MG63 (cell line): ENCODE measurements at regions not wholly inside any gene's neighbourhood (a gene's known extent, or its start where the extent isn't known, plus 50 kb on each side); places are given as distances from the start of the nearest gene placed in this dataset.
A peak's percentile ranks its signal among the peaks of the same experiment; 100 is the strongest.

Experiments
- DNase-seq: peaks from one replicate; pipeline ENCODE4 v3.0.0-alpha.2; 2020
- H3K27me3 ChIP-seq: fragments of 250-450 bp; sonication (Bioruptor Pico); 2 replicates; pipeline ENCODE4 v1.5.1; 2020; ENCODE audit warnings: mild to moderate bottlenecking, moderate library complexity
- H3K36me3 ChIP-seq: fragments of 250-450 bp; sonication (Bioruptor Pico); 2 replicates; pipeline ENCODE4 v1.5.1; 2020; ENCODE audit warnings: mild to moderate bottlenecking, moderate library complexity
- H3K4me3 ChIP-seq: fragments of 250-450 bp; sonication (Bioruptor Pico); 2 replicates; pipeline ENCODE4 v1.5.1; 2020; ENCODE audit warnings: mild to moderate bottlenecking, moderate library complexity
- H3K9me3 ChIP-seq: fragments of 250-450 bp; sonication (Bioruptor Pico); 2 replicates; pipeline ENCODE4 v1.5.1; 2020; ENCODE audit warnings: mild to moderate bottlenecking, moderate library complexity

- no peak for DNase-seq
- Histone ChIP-seq H3K36me3 (no peaks in the 10 kb centered on the region), H3K27me3 (no peaks in the 10 kb centered on the region), H3K4me3 (no peak overlapping the region), H3K9me3 (no peaks in the 10 kb centered on the region)
Measured at GRCh38 chr1:72704841-72705477, 422.6 kb upstream of the NEGR1 start.

GRCh38 chr1:72697410-72697809, 415.1 kb upstream of the NEGR1 start:
- Histone ChIP-seq H3K4me3 (no peak overlapping the region), H3K27me3 (no peaks in the 10 kb centered on the region), H3K36me3 (no peaks in the 10 kb centered on the region), H3K9me3 (no peaks in the 10 kb centered on the region)
- no peak for DNase-seq

DNA sequence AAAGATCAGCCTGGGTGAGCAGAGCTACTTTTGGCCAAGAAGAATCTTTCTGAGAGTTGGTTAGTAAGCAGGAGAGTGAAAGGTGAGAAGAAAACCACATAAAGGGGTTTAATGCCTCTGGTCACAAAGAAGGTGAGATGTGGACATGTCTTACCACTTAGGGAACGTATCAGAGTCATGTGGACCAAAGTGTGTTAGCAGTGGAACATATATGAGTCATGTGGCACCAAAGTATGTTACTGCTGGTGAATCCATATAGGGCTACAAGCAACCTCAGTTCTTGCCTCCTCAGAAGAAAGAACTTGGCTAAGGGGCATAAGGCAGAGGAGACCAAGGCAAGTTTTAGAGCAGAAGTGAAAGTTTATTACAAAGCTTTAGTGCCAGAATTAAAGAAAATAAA, 411.6 kb upstream of the NEGR1 start:
- Histone ChIP-seq H3K27me3 (no peaks in the 10 kb centered on the region), H3K4me3 (no peak overlapping the region), H3K36me3 (no peaks in the 10 kb centered on the region), H3K9me3 (no peaks in the 10 kb centered on the region; the same call in 1 of the 2 replicates)
- no peak for DNase-seq

GRCh38 chr1:72693376-72693775, 411.0 kb upstream of the NEGR1 start:
- no peaks in the 10 kb centered on the region for H3K27me3 ChIP-seq
- H3K4me3 ChIP-seq = no peak overlapping the region
- no peaks in the 10 kb centered on the region for H3K36me3 ChIP-seq
- no peak for DNase-seq
- no peaks in the 10 kb centered on the region; the same call in 1 of the 2 replicates for H3K9me3 ChIP-seq

DNA sequence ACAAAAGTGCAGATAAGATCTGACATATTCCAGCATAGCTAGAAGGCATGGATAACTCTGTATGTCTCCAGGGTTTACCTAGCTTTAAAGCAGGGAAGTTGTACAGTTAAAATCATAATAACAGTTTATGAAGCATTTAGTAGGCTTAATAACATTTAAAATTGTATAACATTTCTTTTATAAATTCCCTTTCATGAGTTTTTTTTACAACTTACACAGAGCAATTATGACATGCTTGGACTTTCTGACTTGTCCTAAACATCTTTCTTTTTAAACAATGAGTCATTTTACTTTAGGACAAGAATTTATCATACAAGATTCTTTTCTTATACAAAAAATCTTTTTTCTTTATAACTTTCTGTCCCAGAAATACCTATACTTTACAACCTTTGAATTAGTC, 408.5 kb upstream of the NEGR1 start:
- no peak for DNase-seq
- H3K9me3 ChIP-seq = no peaks in the 10 kb centered on the region; the same call in 1 of the 2 replicates
- no peak overlapping the region for H3K4me3 ChIP-seq
- H3K27me3 ChIP-seq = no peaks in the 10 kb centered on the region
- no peaks in the 10 kb centered on the region for H3K36me3 ChIP-seq

GRCh38 chr1:72678683-72679082, 396.3 kb upstream of the NEGR1 start:
- Histone ChIP-seq H3K4me3 (no peak overlapping the region), H3K9me3 (no peaks in the 10 kb centered on the region), H3K36me3 (no peaks in the 10 kb centered on the region), H3K27me3 (no peaks in the 10 kb centered on the region)
- DNase-seq = no peak

- no peaks in the 10 kb centered on the region for H3K36me3 ChIP-seq
- no peaks in the 10 kb centered on the region for H3K9me3 ChIP-seq
- no peak for DNase-seq
- no peak overlapping the region for H3K4me3 ChIP-seq
- no peaks in the 10 kb centered on the region for H3K27me3 ChIP-seq
Measured at GRCh38 chr1:72670902-72671301, 388.6 kb upstream of the NEGR1 start.

DNA sequence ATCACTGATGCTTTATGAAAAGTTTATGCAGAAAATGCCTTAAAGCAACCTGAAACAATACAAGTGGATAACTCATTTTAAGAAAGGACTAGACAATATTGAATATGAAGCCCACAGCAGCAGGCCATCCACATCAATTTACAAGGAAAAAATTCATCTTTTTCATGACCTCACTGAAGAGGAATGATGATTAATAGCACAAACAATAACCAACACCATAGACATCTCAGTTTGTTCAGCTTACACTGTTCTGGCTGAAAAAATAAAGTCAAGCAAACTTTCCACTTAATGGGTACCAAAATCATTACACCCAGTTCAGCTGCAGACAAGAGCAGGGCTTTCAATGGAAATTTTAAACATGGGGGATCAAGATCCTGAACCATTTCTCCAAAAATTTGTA, 380.6 kb upstream of the NEGR1 start:
- Histone ChIP-seq H3K9me3 (no peaks in the 10 kb centered on the region), H3K27me3 (no peaks in the 10 kb centered on the region), H3K4me3 (no peak overlapping the region), H3K36me3 (no peaks in the 10 kb centered on the region)
- no peak for DNase-seq

DNA sequence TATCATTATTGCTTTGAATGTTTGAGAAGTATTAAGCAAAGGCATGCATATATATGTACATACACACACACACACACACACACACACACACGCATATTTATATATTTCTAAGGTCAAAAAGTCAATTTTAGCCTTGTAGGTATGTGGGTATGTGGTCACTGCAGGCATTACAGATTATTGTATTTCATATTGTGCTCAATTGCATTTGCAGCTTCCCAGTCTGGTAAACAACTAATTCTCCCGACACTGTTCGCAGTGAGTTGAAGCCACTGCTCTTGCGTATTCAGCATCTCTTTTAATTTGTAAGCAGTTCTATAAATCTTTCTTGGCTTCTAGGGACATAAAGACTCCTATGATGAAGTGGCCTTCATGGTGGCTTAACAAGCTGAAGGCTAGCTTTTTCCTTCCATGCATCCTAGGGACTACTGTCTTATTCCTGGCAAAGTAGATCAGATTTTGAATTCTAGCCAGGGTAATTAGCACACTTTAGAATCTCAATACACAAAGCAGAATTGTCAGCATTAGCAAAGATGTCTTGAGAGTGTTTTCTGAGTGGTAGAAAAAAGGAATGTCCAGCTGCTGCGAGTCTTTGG, 368.6 kb upstream of the NEGR1 start:
- H3K27me3 ChIP-seq = no peaks in the 10 kb centered on the region
- no peak for DNase-seq
- H3K36me3 ChIP-seq = no peaks in the 10 kb centered on the region
- H3K9me3 ChIP-seq = no peaks in the 10 kb centered on the region
- H3K4me3 ChIP-seq = no peak overlapping the region

DNA sequence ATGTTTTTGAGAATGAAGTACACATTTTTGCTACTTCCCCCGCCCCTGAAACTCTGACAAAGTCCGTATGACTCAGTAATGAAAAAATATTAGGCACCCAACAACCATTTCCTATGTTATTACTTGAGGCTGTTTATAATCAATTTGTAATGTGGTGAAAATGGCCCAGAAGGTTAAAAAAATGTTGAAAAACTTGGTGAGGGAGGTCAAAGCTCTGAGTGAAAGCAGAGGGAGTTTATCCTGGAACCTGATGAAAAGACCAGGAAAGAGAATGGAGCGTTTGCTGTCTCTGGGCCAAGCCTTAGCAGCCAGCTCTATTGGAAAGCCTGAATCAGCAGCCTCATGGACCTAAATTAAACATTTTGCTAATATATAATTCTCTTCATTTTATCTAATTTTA, 367.7 kb upstream of the NEGR1 start:
- Histone ChIP-seq H3K27me3 (no peaks in the 10 kb centered on the region), H3K9me3 (no peaks in the 10 kb centered on the region), H3K4me3 (no peak overlapping the region), H3K36me3 (no peaks in the 10 kb centered on the region)
- DNase-seq = peak; percentile 4

GRCh38 chr1:72649211-72649888, 367.0 kb upstream of the NEGR1 start:
- no peak overlapping the region for H3K4me3 ChIP-seq
- H3K27me3 ChIP-seq = no peaks in the 10 kb centered on the region; the same call in 1 of the 2 replicates
- H3K36me3 ChIP-seq = no peaks in the 10 kb centered on the region
- DNase-seq = no peak
- no peaks in the 10 kb centered on the region for H3K9me3 ChIP-seq

- no peaks in the 10 kb centered on the region for H3K9me3 ChIP-seq
- H3K27me3 ChIP-seq = no peaks in the 10 kb centered on the region; the same call in 1 of the 2 replicates
- DNase-seq = no peak
- no peak overlapping the region for H3K4me3 ChIP-seq
- H3K36me3 ChIP-seq = no peaks in the 10 kb centered on the region
Measured at GRCh38 chr1:72648465-72648864, 366.1 kb upstream of the NEGR1 start.

DNA sequence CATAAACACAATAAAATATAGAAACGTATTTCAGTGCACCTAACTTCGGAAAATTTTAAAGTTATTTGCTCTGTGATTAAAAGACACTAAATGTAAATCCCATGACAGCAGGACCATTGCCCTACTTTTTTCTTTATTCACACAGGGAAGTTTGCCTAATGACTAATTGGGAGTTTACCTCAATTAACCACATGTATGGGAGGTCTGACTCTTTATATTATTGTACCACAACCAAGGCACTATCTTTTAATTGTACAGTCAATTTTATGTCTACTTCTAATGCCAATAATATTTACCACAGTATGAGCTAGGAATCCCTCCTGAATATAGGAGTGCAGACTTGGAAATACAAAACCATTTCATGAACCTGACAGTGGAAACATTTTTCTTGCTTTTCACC, 360.8 kb upstream of the NEGR1 start:
- Histone ChIP-seq H3K27me3 (no peaks in the 10 kb centered on the region; the same call in 1 of the 2 replicates), H3K36me3 (no peaks in the 10 kb centered on the region), H3K9me3 (no peaks in the 10 kb centered on the region), H3K4me3 (no peak overlapping the region)
- no peak for DNase-seq

GRCh38 chr1:72637593-72637992, 355.3 kb upstream of the NEGR1 start:
- no peaks in the 10 kb centered on the region for H3K27me3 ChIP-seq
- H3K9me3 ChIP-seq = no peaks in the 10 kb centered on the region
- no peak overlapping the region for H3K4me3 ChIP-seq
- no peak for DNase-seq
- no peaks in the 10 kb centered on the region for H3K36me3 ChIP-seq

DNA sequence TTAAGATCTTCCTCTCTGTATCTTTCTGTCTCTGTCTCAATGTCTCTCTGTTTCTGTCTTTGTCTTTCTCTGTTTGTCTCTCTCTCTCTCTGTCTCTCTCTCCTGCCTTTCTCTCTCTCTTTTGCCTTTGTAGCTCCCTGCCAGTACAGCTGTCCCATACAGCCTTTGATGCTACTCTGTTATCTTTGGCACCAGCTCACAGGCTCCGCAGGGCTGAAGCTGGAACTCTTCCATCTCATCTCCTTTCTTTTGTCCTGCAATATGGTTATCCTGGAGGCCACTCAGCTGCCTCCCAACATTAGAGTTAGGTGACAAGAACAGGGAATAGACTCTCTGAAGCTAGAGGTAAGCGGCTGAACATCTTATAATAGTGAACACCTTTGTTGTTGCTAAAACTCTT, 354.3 kb upstream of the NEGR1 start:
- Histone ChIP-seq H3K36me3 (no peaks in the 10 kb centered on the region), H3K27me3 (no peaks in the 10 kb centered on the region), H3K4me3 (no peak overlapping the region), H3K9me3 (no peaks in the 10 kb centered on the region)
- DNase-seq = no peak

GRCh38 chr1:72635719-72636118, 353.4 kb upstream of the NEGR1 start:
- Histone ChIP-seq H3K9me3 (no peaks in the 10 kb centered on the region), H3K27me3 (no peaks in the 10 kb centered on the region), H3K36me3 (no peaks in the 10 kb centered on the region), H3K4me3 (no peak overlapping the region)
- DNase-seq = peak; percentile 13

DNA sequence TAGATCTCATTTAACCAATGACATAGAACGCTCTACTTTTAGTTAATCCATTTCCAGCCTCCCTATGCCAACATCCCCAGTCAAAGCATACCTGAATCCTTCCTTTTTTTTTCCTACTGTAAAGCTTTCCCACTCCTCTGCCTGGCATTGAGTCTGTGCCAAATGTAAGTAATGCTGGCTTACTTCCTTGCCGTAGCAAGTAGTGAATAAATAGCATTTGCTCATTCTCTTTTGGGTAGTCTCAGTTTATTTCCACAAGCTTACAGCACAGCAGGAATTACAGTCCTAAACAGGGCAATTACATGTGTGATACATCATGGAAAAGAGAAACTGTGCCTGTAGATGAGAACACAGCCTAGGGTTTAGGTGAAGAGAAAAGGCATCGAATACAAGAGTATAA, 352.6 kb upstream of the NEGR1 start:
- no peaks in the 10 kb centered on the region for H3K9me3 ChIP-seq
- H3K36me3 ChIP-seq = no peaks in the 10 kb centered on the region
- no peak overlapping the region for H3K4me3 ChIP-seq
- no peak for DNase-seq
- H3K27me3 ChIP-seq = no peaks in the 10 kb centered on the region

DNA sequence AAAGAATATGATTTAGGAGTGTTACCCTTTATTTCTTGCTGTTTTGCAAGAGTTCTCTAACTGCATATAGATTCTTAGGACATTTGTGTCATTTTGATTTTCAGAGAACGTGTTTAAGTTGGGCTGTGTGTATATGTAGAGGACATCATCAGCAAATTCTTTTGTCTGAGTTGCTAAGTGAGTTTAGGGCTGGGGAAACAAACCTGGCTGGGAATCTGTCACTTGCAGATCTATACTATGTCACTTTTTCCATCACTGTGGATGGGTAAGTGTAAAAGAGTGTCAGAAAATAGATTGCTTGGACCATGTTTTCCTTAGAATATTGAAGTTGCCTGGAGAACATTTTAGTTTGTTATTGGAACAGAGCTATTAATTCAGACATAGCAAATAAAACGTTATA, 349.1 kb upstream of the NEGR1 start:
- Histone ChIP-seq H3K27me3 (no peaks in the 10 kb centered on the region), H3K9me3 (no peaks in the 10 kb centered on the region), H3K36me3 (no peaks in the 10 kb centered on the region), H3K4me3 (no peak overlapping the region)
- DNase-seq = no peak
